Urothelium cell line (cell line): ENCODE measurements at regions not wholly inside any gene's neighbourhood (a gene's known extent, or its start where the extent isn't known, plus 50 kb on each side); places are given as distances from the start of the nearest gene placed in this dataset.
"Not testable (repeated sequence)": the region's sequence is repeated elsewhere in the genome, so short reads cannot be mapped to it uniquely, and the experiment has no call there.

ENCODE experiments used
- DNase-seq: peaks from one replicate; pipeline ENCODE4 v3.0.0; 2011; ENCODE audit warnings: low spot score, mixed read lengths
- FAIRE-seq: peaks from 2 replicates; lab custom pipeline; 2011; peaks lifted over from hg19 to GRCh38; lab: Jason Lieb, UNC

- DNase-seq, FAIRE-seq: not testable (repeated sequence)
Measured at GRCh38 chr20:39957911-39958310, 731.1 kb downstream of the MAFB start.

- DNase-seq (no peak), FAIRE-seq (no peak)
Measured at GRCh38 chr20:39954621-39955020, 734.4 kb downstream of the MAFB start.

GRCh38 chr20:39946931-39947330 is 742.1 kb downstream of the MAFB start:
- no peak for DNase-seq
- no peak for FAIRE-seq

GRCh38 chr20:39946053-39946810 is 742.8 kb downstream of the MAFB start:
- FAIRE-seq (no peak), DNase-seq (no peak)

- FAIRE-seq, result no peak
- no peak for DNase-seq
Measured at GRCh38 chr20:39944861-39945260, 744.2 kb downstream of the MAFB start.

GRCh38 chr20:39943336-39943735 is 745.7 kb downstream of the MAFB start:
- DNase-seq (no peak), FAIRE-seq (peak; percentile 5)

DNA sequence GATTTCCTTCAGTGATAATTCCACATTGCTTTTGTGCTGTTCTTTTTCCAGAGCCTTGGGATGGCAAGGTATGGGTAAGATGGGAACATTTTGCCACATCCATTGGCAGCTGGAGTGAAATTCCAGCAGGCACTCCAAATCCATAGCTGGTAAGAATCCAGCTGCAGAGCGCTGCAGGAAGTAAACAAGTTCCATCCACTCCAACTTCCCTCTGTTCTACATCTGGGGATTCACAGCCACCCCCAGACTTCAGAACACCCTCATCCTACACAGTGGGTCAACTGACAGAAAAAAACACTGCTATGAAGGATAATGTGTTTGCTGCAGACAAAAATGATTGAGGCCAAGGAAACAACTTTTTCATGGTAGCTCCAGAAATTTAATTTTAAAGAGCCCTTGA is 747.8 kb downstream of the MAFB start:
- no peak for FAIRE-seq
- DNase-seq, result no peak

GRCh38 chr20:39939241-39939865 is 749.7 kb downstream of the MAFB start:
- no peak for FAIRE-seq
- DNase-seq, result no peak

DNA sequence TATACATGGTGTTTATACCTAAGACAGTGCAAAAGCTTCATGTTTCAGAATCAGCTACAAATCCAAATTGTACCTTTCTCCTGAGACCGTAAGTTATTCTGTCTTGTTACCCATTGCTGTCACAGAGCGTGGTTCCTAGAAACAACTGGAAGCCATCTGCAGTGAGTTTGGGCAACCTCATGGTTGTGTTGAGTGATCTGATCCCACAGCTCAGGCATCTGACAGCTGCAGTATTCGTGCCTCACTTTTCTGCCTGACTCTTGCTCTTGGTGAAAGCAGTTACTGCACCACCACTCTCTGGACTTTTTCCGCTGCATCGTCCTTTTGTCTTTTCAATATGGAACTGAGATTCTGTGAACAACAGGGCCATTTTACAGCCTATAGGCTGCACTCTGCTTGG is 752.6 kb downstream of the MAFB start:
- FAIRE-seq (no peak), DNase-seq (no peak)

- FAIRE-seq (no peak), DNase-seq (no peak)
Measured at GRCh38 chr20:39935901-39936300, 753.1 kb downstream of the MAFB start.

DNA sequence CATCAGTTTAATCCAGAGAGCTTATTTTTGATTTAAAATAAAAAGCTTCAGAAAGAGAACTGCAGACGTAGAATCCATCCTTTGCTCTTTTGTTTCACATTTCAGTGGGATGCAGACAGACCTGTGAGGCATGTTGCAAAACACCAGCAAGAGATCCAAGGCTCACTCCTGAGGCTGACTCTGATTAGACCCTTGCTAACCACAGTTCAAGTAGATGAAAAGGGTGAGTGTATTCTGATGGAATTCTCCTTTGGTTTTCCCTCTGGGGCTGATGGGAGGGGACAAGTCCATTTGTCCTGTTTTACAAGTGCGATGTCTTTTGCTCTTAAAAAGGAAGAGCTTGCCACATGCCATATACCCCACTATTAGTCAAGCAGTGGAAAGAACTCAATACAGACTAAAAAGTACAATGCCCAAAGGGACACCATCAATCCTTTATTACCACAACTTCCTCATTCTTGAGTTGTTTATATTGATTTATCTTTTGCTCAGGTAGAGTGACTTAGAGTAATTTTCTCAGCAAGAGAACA is 772.7 kb downstream of the MAFB start:
- no peak for FAIRE-seq
- DNase-seq, result no peak

DNA sequence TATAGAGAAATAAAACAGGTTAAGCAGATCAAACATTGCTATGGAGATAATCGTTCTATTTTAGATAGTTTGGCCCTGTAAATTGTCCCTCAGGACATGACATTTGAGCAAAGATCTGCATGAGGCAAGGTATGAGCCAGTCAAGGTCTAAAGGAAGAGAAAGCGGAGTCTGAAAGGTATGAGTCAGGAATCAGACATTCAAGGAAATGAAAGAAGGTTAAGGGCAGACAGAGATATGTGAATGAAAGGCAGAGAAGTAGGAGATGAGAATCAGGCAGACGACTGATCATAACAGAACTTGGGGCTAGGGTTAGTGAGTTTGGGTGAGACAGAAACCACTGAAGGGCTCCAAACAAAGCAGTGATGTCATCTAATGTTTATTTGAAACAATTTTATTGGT is 775.8 kb downstream of the MAFB start:
- DNase-seq, result no peak
- no peak for FAIRE-seq

DNA sequence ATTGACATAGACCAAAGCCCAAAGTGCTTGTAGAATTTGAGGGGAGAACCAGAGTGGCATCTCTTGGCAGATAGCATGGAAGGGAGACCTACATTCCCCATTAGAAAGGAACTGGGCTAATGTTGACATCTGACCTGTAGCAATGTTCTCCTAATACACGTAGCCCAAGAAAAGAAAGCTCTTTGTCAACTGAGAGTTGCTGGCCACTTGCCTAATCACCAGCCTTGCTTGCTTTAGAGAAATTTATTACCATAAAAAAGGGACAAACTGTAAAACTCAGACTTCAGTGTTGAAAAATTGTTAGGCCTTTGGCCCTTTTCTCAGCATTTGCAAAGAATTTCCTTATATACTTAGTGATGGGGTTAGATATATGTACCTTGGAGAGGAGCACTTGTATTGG is 777.5 kb downstream of the MAFB start:
- no peak for FAIRE-seq
- DNase-seq, result no peak

DNA sequence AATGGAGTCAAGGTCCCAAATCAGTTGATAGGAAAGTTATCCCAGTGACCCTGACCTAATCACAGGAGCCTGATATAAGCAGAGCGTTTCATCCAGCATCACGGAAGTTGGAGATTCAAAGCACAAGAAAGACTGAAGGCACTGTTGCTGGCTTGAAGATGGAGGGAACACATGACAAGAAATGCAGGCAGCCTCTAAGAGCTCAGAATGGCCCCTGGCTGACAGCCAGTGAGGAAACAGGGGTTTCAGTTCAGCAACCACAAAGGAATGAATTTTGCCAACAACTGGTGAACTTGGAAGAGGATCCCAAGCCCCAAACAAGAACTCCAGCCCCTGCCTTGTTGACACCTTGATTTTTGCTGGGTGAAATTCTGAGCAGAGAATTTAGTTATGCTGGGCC is 778.5 kb downstream of the MAFB start:
- FAIRE-seq (no peak), DNase-seq (no peak)

DNA sequence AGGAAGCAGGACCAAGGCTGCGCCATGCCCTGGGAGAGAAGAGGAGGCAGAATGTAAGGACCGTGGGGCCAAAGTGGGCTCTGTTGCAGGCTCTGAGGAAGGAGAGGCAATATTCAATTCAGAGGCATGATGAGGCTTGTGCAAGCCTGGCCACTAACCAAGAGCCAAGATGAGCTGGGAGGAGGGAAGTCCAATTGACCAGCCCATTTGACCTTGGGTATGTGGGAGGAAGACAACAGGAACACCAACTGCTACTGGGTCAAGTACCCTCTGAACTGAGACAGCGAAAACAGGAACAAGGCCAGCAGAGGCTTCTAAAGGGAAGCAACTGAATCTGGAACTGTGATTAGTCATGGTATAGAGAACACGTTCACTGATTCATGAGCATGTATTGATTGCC is 779.6 kb downstream of the MAFB start:
- FAIRE-seq (no peak), DNase-seq (no peak)

DNA sequence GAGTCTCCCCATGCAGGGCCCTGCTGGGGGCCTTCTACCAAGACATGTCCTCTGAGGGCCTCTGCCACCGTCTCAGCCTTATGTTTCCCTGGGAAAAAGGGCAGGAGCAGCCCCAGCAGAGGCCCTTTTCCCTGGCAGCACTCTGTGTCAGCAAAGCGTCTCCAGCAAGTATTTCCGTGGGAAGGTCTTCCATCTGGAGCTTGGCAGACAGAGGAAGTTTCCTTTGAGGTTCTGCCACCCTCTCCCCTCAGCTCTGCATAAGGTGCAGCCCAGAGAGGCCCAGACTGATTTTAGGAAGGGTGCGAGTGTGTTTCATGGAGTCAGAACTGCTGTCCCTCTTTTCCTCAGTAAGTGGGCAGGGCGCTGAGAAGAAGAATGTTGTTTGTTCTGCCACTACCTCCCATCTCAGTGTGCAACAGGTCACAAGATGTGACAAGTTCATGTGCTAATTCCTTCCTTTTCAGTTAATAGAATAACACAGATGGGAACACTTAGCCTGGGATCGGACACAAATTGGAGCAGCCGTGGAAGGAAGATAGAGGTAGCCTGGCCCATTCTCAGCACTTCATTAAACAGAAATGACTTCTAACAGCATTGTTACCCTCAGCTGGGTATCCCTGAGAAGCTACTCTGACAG is 784.4 kb downstream of the MAFB start:
- FAIRE-seq (no peak), DNase-seq (no peak)

- DNase-seq, result no peak
- no peak for FAIRE-seq
Measured at GRCh38 chr20:39903806-39904465, 785.1 kb downstream of the MAFB start.

GRCh38 chr20:39899881-39900280 is 789.2 kb downstream of the MAFB start:
- no peak for FAIRE-seq
- no peak for DNase-seq

GRCh38 chr20:39898467-39898852 is 790.6 kb downstream of the MAFB start:
- no peak for FAIRE-seq
- no peak for DNase-seq

DNA sequence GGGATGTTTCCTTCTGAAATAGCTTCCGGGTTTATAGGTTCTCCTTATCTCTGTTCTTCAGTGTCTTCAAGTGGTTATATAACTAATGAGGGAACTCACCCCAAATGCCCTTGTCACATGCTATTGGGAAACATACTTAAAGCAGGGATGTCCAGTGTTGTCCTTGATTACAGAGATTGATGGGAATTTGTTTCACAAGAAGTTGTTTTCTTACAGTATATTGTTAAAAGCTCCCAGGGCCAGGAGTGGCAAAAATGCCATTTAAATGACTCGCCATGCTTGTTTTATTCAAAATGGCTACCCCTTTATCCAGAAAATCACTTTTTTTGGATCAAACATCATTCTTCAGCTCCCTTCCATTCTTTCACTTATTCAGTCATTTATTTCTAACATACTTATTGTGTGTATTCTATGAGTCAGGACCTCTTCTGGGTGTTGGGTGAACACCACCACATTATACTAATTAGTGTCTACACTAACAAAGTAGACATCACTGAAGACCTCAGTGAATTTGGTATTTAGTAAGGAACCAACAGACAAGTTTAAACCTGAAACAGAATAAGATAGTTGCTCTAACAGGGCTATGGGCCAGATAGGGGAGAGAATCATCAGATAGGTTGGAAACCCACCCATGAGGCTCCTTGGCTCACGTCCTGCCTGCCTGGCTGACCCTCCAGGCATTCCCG is 791.1 kb downstream of the MAFB start:
- DNase-seq, result no peak
- no peak for FAIRE-seq

- DNase-seq, result peak; percentile 44
- FAIRE-seq, result peak; percentile 30
Measured at GRCh38 chr20:39897058-39897457, 792.0 kb downstream of the MAFB start.
